ENCODE measurements at regions not wholly inside any gene's neighbourhood (a gene's known extent, or its start where the extent isn't known, plus 50 kb on each side); places are given as distances from the start of the nearest gene placed in this dataset.
"Not testable (repeated sequence)": the region's sequence is repeated elsewhere in the genome, so short reads cannot be mapped to it uniquely, and the experiment has no call there.

GRCh38 chr1:4171480-4172450 is 271.7 kb upstream of the C1orf174 start:
- DNase-seq = no peak

- DNase-seq = no peak
These were observed 272.9 kb upstream of the C1orf174 start for GRCh38 chr1:4172644-4173599.

- DNase-seq = no peak
These were observed 273.7 kb upstream of the C1orf174 start for GRCh38 chr1:4173731-4174130.

- DNase-seq = no peak
These were observed 274.5 kb upstream of the C1orf174 start for GRCh38 chr1:4174291-4175200.

- no peak for DNase-seq
These were observed 275.7 kb upstream of the C1orf174 start for GRCh38 chr1:4175566-4176405.

GRCh38 chr1:4176841-4177240 is 276.8 kb upstream of the C1orf174 start:
- DNase-seq = no peak

GRCh38 chr1:4177425-4178150 is 277.5 kb upstream of the C1orf174 start:
- no peak for DNase-seq

GRCh38 chr1:4178501-4179113 is 278.5 kb upstream of the C1orf174 start:
- DNase-seq = no peak

- no peak for DNase-seq
These were observed 280.1 kb upstream of the C1orf174 start for GRCh38 chr1:4179914-4180735.

- not testable (repeated sequence) for DNase-seq
These were observed 286.4 kb upstream of the C1orf174 start for GRCh38 chr1:4186486-4186885.

GRCh38 chr1:4203501-4203900 is 303.4 kb upstream of the C1orf174 start:
- DNase-seq = no peak

- no peak for DNase-seq
These were observed 307.1 kb upstream of the C1orf174 start for GRCh38 chr1:4207183-4207582.

GRCh38 chr1:4207842-4208692 is 308.0 kb upstream of the C1orf174 start:
- no peak for DNase-seq

GRCh38 chr1:4210043-4210442 is 310.0 kb upstream of the C1orf174 start:
- DNase-seq = no peak

GRCh38 chr1:4212796-4213195 is 312.7 kb upstream of the C1orf174 start:
- no peak for DNase-seq

- no peak for DNase-seq
These were observed 313.4 kb upstream of the C1orf174 start for GRCh38 chr1:4213366-4213973.

GRCh38 chr1:4214826-4215225 is 314.8 kb upstream of the C1orf174 start:
- DNase-seq = no peak
